Neural crest cell (in vitro differentiated cells): ENCODE measurements at regions not wholly inside any gene's neighbourhood (a gene's known extent, or its start where the extent isn't known, plus 50 kb on each side); places are given as distances from the start of the nearest gene placed in this dataset.

Experiments used
- DNase-seq: peaks from one replicate; pipeline ENCODE4 v3.0.0; 2021; ENCODE audit warnings: low read depth, mixed read lengths, low spot score
- H3K27ac Mint-ChIP-seq: one replicate; pipeline ENCODE4 v1.8.0; 2021; ENCODE audit warnings: mild to moderate bottlenecking, mixed read lengths; ENCODE audit not compliant: unreplicated experiment
- H3K27me3 Mint-ChIP-seq: 2 replicates; pipeline ENCODE4 v1.8.0; 2021; ENCODE audit warnings: low read depth, mild to moderate bottlenecking, mixed read lengths
- H3K36me3 Mint-ChIP-seq: 2 replicates; pipeline ENCODE4 v1.8.0; 2021; ENCODE audit warnings: low read depth, mild to moderate bottlenecking, mixed read lengths
- H3K4me1 Mint-ChIP-seq: 2 replicates; pipeline ENCODE4 v1.8.0; 2021; ENCODE audit warnings: mixed read lengths
- H3K4me3 Mint-ChIP-seq: one replicate; pipeline ENCODE4 v1.8.0; 2021; ENCODE audit warnings: mild to moderate bottlenecking, mixed read lengths
- H3K9me3 Mint-ChIP-seq: 2 replicates; pipeline ENCODE4 v1.8.0; 2021; ENCODE audit warnings: mixed read lengths
- CTCF ChIP-seq: fragments of 200-600 bp; sonication (generic); conservative IDR thresholded peaks from 2 replicates; pipeline ENCODE4 v1.5.0; 2021; ENCODE audit warnings: antibody characterized with exemption, mild to moderate bottlenecking

DNA sequence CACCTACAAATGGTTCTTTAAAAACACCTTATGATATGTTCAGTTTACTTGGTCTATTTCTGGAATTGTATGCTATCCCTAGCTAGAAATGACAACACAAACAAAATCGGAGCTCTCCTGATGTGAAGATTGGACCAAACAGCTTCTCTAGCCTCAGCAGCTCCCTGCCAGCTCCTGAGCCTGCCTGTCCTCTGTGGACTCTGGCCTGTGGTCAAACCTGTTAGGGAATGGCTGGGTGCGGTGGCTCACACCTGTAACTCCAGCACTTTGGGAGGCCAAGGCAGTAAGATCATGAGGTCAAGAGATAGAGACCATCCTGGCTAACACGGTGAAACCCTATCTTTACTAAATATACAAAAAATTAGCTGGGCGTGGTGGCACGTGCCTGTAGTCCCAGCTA lies 195.3 kb downstream of the GAS1 start:
- Mint-ChIP-seq H3K36me3 (no peaks in the 10 kb centered on the region), H3K4me3 (no peak overlapping the region), H3K4me1 (no peaks in the 10 kb centered on the region)

DNA sequence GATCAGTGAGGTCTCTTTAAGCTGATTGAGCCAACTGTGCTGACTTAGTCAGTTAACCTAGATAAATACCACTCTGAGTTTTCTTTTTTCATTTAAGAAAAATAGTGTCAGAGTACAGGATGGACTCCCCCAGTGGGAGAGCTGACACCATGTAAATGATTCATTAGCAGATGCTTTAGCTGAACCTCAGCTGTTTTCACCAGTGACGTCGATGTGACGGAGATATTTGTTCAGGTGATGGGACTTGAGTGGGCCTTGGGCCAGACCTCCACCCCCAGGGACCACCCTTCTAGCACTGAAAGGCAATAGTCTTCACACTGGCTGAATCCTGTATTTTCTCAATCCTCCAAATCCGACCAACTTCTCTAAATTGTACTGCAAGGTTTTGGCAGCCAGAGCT lies 196.1 kb downstream of the GAS1 start:
- no peak overlapping the region for H3K27ac Mint-ChIP-seq
- H3K4me3 Mint-ChIP-seq, result no peak overlapping the region

More for the DNA sequence above, 195.3 kb downstream of the GAS1 start:
- H3K27me3 Mint-ChIP-seq, result no peaks in the 10 kb centered on the region
- H3K27ac Mint-ChIP-seq, result no peak overlapping the region
- H3K9me3 Mint-ChIP-seq, result no peaks in the 10 kb centered on the region
- no peak for DNase-seq
- TF ChIP-seq CTCF, result no peak

DNA sequence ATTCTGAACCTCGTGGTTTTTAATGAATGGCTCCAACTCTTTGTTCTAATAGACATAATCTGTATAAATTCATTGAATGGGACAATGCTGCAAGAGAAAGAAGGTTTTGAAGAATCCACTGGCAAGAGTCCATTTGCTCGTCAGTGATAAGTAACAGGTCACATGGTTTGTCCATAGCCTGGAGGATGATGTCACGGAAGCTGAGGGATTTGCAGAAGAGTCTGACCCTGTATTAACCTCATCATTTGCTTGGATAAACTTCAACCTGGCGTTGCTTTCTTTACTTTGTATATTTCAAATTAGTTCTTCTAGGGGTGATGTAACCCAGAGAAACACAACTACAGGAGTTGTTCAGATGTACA lies 197.4 kb downstream of the GAS1 start:
- H3K36me3 Mint-ChIP-seq, result no peaks in the 10 kb centered on the region
- no peak for TF ChIP-seq CTCF
- no peak overlapping the region for H3K27ac Mint-ChIP-seq
- no peaks in the 10 kb centered on the region for H3K4me1 Mint-ChIP-seq
- H3K4me3 Mint-ChIP-seq, result no peak overlapping the region
- DNase-seq, result no peak
- no peaks in the 10 kb centered on the region for H3K27me3 Mint-ChIP-seq
- peaks cover under 1% of the 10 kb centered on the region for H3K9me3 Mint-ChIP-seq

More for the DNA sequence above, 196.1 kb downstream of the GAS1 start:
- Mint-ChIP-seq H3K4me1 (no peaks in the 10 kb centered on the region), H3K9me3 (no peaks in the 10 kb centered on the region), H3K36me3 (no peaks in the 10 kb centered on the region), H3K27me3 (no peaks in the 10 kb centered on the region)
- no peak for TF ChIP-seq CTCF
- no peak for DNase-seq

DNA sequence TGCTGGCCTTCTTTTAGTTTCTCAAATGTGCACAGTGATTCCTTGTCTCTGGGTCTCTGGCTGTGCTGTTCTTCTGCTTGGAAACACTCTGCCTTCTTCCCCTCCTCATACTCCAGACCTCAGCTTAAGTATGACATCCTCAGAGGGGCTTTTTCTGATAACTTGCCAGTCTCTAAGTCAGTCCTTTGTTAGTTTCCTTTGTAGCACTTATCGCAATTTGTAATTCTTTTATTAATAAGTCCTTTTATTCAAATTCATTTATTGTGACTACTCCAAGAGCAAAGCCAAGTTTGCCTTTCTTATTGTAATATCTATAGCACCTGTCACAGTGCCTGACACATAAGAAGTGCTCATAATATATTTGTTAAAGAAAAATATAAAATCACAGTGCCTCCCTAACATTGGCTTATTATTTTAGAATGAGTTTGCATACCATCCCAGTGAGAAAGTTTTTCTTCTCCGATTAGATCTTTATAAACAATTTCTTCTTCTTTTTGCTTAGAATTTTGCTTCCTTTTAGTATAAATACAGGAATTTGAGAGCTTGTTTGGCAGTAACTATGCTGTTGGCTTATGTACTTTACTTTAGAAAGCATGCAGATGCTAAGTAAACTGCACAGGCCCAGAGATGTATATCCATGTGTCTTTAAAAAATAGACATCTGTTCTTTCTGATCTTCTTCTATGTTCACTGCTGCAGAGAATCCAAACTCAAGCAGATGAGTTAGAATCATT lies 198.0 kb downstream of the GAS1 start:
- Mint-ChIP-seq H3K4me3 (no peak overlapping the region), H3K9me3 (peaks cover 2% of the 10 kb centered on the region), H3K27ac (no peak overlapping the region), H3K27me3 (no peaks in the 10 kb centered on the region), H3K36me3 (no peaks in the 10 kb centered on the region), H3K4me1 (no peaks in the 10 kb centered on the region)
- TF ChIP-seq CTCF, result no peak
- DNase-seq, result no peak

DNA sequence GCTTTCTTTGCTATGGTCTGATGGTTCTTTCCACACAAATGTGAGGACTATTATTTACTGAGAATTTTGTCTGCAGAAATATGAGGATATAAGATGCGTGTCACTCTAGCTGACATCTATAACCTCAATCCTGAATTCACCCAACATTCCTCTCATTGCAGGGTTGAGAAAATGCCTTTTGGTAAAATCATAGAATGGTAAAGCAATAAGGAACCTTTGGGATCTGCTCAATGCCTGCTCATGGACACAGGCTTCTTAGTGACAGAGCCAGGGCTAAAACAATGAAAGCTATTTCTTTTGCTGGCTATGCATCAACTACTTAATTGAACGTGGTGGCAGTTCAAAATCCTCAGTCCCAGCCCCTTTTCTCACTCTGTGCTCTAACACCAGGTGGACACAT lies 199.6 kb downstream of the GAS1 start:
- Mint-ChIP-seq H3K27me3 (no peaks in the 10 kb centered on the region), H3K27ac (no peak overlapping the region), H3K4me1 (no peaks in the 10 kb centered on the region), H3K36me3 (no peaks in the 10 kb centered on the region), H3K4me3 (no peak overlapping the region), H3K9me3 (peaks cover 2% of the 10 kb centered on the region)
- TF ChIP-seq CTCF, result no peak
- no peak for DNase-seq
